Left lung (tissue), 4 donors: ENCODE measurements at regions not wholly inside any gene's neighbourhood (a gene's known extent, or its start where the extent isn't known, plus 50 kb on each side); places are given as distances from the start of the nearest gene placed in this dataset.

Experiments used
- ATAC-seq: fragments of 200-7000 bp; cut with Tn5 transposase; one replicate; pipeline ENCODE4 v1.9.1; 2020; ENCODE audit warnings: moderate library complexity
- DNase-seq, 4 donors: peaks; one replicate each; pipeline ENCODE4 v3.0.0-alpha.2; 2013 to 2020
- H3K27ac ChIP-seq, 2 donors: fragments of 200-600 bp; sonication (generic) in 1 of 2; one replicate each; pipeline versions ENCODE4 v1.5.0 to v1.8.0; 2020 to 2021
- H3K27me3 ChIP-seq, 2 donors: fragments of 200-600 bp; sonication (generic) in 1 of 2; one replicate each; pipeline versions ENCODE4 v1.5.0 to v1.8.0; 2020 to 2021
- H3K36me3 ChIP-seq, 2 donors: fragments of 200-600 bp; sonication (generic) in 1 of 2; one replicate each; pipeline versions ENCODE4 v1.5.0 to v1.8.0; 2020 to 2021
- H3K4me1 ChIP-seq, 2 donors: fragments of 200-600 bp; one replicate each; pipeline ENCODE4 v1.8.0; 2021
- H3K4me3 ChIP-seq, 2 donors: fragments of 200-600 bp; sonication (generic) in 1 of 2; one replicate each; pipeline versions ENCODE4 v1.5.0 to v1.8.0; 2020 to 2021; ENCODE audit warnings: mild to moderate bottlenecking in 1 of 2
- H3K9me3 ChIP-seq, 2 donors: fragments of 200-600 bp; sonication (generic) in 1 of 2; one replicate each; pipeline versions ENCODE4 v1.5.0 to v1.8.0; 2020 to 2021
- CTCF ChIP-seq, 2 donors: fragments of 200-600 bp; sonication (generic) in 1 of 2; IDR thresholded peaks; one replicate each; pipeline versions ENCODE4 v1.5.0 to v1.8.0; 2021; ENCODE audit warnings: antibody characterized with exemption in 2 of 2
- intact Hi-C, 2 donors: fragments of 100-400 bp; cut with DNase I; formaldehyde crosslinking; loops; one replicate each; pipeline versions ENCODE4 v1.11.2 to v1.14.2; 2022
- donor health status: DM: no; HTN: yes; CAD: no.
- donor health status: DM: no; HTN: no; CAD: no.

GRCh38 chr16:74070237-74070636, 226.4 kb upstream of the PSMD7 start:
- no peaks in the 10 kb centered on the region for H3K27me3 ChIP-seq
- TF ChIP-seq CTCF (IDR thresholded peaks at IDR 0.05) = no peak
- H3K4me3 ChIP-seq = no peak overlapping the region
- H3K27ac ChIP-seq = no peak overlapping the region
- H3K9me3 ChIP-seq = peaks cover 0 to 8% of the 10 kb centered on the region in 2 donors
- H3K4me1 ChIP-seq = no peaks in the 10 kb centered on the region
- intact Hi-C loops = no loop called here
- DNase-seq (no peak), ATAC-seq (no peak)
- no peaks in the 10 kb centered on the region for H3K36me3 ChIP-seq

GRCh38 chr16:74064120-74064735, 232.4 kb upstream of the PSMD7 start:
- TF ChIP-seq CTCF (IDR thresholded peaks at IDR 0.05) = no peak
- H3K4me1 ChIP-seq = no peaks in the 10 kb centered on the region
- H3K36me3 ChIP-seq = no peaks in the 10 kb centered on the region
- DNase-seq (peak in 2 of 4 donors; percentile 27 to 41), ATAC-seq (no peak)
- no peak overlapping the region for H3K27ac ChIP-seq
- H3K27me3 ChIP-seq = no peaks in the 10 kb centered on the region
- H3K4me3 ChIP-seq = no peak overlapping the region
- intact Hi-C loops = no loop called here
- peaks cover 0 to 10% of the 10 kb centered on the region in 2 donors for H3K9me3 ChIP-seq

- no peak for ATAC-seq
- DNase-seq = peak in 2 of 4 donors; percentile 58 to 77
- intact Hi-C loops = no loop called here
- H3K27me3 ChIP-seq = no peaks in the 10 kb centered on the region
- no peak for TF ChIP-seq CTCF (IDR thresholded peaks at IDR 0.05)
- no peaks in the 10 kb centered on the region for H3K36me3 ChIP-seq
- H3K4me1 ChIP-seq = no peaks in the 10 kb centered on the region
- peaks cover 0 to 16% of the 10 kb centered on the region in 2 donors for H3K9me3 ChIP-seq
- no peak overlapping the region for H3K27ac ChIP-seq
- no peak overlapping the region for H3K4me3 ChIP-seq
Observed at GRCh38 chr16:74053826-74054225, 242.8 kb upstream of the PSMD7 start.

GRCh38 chr16:74053312-74053711, 243.3 kb upstream of the PSMD7 start:
- H3K4me3 ChIP-seq = no peak overlapping the region
- no peaks in the 10 kb centered on the region for H3K27me3 ChIP-seq
- DNase-seq = no peak
- H3K36me3 ChIP-seq = no peaks in the 10 kb centered on the region
- no peak overlapping the region for H3K27ac ChIP-seq
- TF ChIP-seq CTCF (IDR thresholded peaks at IDR 0.05) = no peak
- no peak for ATAC-seq
- H3K9me3 ChIP-seq = peaks cover 0 to 12% of the 10 kb centered on the region in 2 donors
- H3K4me1 ChIP-seq = no peaks in the 10 kb centered on the region
- intact Hi-C loops = no loop called here

- Histone ChIP-seq H3K36me3 (no peaks in the 10 kb centered on the region), H3K27ac (no peak overlapping the region), H3K9me3 (peaks cover 0 to 4% of the 10 kb centered on the region in 2 donors), H3K4me3 (no peak overlapping the region), H3K27me3 (no peaks in the 10 kb centered on the region), H3K4me1 (no peaks in the 10 kb centered on the region)
- ATAC-seq = no peak
- no peak for DNase-seq
- intact Hi-C loops = no loop called here
- TF ChIP-seq CTCF (IDR thresholded peaks at IDR 0.05) = no peak
Observed at GRCh38 chr16:74052016-74052415, 244.6 kb upstream of the PSMD7 start.
